ENCODE measurements at regions not wholly inside any gene's neighbourhood (a gene's known extent, or its start where the extent isn't known, plus 50 kb on each side); places are given as distances from the start of the nearest gene placed in this dataset.

GRCh38 chr7:109939207-109939606, 1151.7 kb upstream of the LRRN3 start:
- H3K36me3 ChIP-seq, result no peaks in the 10 kb centered on the region
- H3K4me1 ChIP-seq, result no peaks in the 10 kb centered on the region
- intact Hi-C loops (cut with DNase I; ENCODE audit: low total_unique reads), result no loop called here
- no peak for ATAC-seq
- no peak overlapping the region for H3K27ac ChIP-seq
- no peak for DNase-seq
- H3K9me3 ChIP-seq, result no peaks in the 10 kb centered on the region
- TF ChIP-seq CTCF (IDR thresholded peaks at IDR 0.05 in 4 of 5, conservative IDR thresholded peaks at IDR 0.05 in 1 of 5) (no peak), POLR2A (IDR thresholded peaks at IDR 0.05) (no peak)
- in situ Hi-C loops (cut with MboI; ENCODE audit: low sequenced_read_pairs in 4 of 4), result no loop called here
- no peaks in the 10 kb centered on the region for H3K27me3 ChIP-seq
- H3K4me3 ChIP-seq, result no peak overlapping the region

DNA sequence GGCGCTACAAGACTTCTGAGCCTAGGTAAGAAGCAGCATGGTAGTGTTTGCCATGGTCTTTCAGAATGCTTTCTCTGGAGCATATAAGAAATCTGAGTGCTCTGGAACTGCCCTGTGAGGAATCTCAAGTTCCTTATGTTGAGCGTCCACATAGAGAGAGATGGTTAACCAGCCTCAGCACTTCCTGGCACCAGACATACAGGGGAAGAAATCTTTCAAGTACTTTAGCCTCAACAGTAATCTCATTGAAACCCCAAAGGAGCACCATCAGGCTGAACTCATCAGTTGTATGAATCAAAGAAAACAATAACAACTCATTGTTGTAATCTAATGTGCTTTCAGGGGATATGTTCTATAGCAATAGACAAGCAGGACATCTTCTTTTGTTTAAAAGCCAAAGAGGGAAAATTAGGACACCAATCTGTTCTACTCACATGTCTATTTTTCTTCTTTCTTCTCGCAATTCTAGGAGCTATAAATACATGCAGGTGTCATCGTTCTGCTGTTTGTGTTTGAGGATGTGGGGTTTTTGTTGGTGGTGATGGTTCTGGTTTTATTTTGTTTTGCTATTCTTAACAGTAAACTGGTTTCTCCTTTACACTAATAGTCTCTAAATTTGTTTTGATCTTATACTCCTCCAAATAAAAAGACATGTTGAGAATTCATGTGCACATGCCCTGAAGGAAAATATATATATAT, 1145.0 kb upstream of the LRRN3 start:
- no peaks in the 10 kb centered on the region for H3K27me3 ChIP-seq
- H3K36me3 ChIP-seq, result no peaks in the 10 kb centered on the region
- ATAC-seq (no peak), DNase-seq (no peak)
- no peak overlapping the region for H3K27ac ChIP-seq
- no peak for TF ChIP-seq POLR2A (IDR thresholded peaks at IDR 0.05)
- TF ChIP-seq CTCF (IDR thresholded peaks at IDR 0.05 in 4 of 5, conservative IDR thresholded peaks at IDR 0.05 in 1 of 5), result no peak
- H3K4me3 ChIP-seq, result no peak overlapping the region
- no peaks in the 10 kb centered on the region for H3K9me3 ChIP-seq
- in situ Hi-C loops (cut with MboI; ENCODE audit: low sequenced_read_pairs in 4 of 4), result no loop called here
- intact Hi-C loops (cut with DNase I; ENCODE audit: low total_unique reads), result no loop called here
- H3K4me1 ChIP-seq, result no peaks in the 10 kb centered on the region

GRCh38 chr7:109950256-109950655, 1140.7 kb upstream of the LRRN3 start:
- intact Hi-C loops (cut with DNase I; ENCODE audit: low total_unique reads), result no loop called here
- in situ Hi-C loops (cut with MboI; ENCODE audit: low sequenced_read_pairs in 4 of 4), result no loop called here

DNA sequence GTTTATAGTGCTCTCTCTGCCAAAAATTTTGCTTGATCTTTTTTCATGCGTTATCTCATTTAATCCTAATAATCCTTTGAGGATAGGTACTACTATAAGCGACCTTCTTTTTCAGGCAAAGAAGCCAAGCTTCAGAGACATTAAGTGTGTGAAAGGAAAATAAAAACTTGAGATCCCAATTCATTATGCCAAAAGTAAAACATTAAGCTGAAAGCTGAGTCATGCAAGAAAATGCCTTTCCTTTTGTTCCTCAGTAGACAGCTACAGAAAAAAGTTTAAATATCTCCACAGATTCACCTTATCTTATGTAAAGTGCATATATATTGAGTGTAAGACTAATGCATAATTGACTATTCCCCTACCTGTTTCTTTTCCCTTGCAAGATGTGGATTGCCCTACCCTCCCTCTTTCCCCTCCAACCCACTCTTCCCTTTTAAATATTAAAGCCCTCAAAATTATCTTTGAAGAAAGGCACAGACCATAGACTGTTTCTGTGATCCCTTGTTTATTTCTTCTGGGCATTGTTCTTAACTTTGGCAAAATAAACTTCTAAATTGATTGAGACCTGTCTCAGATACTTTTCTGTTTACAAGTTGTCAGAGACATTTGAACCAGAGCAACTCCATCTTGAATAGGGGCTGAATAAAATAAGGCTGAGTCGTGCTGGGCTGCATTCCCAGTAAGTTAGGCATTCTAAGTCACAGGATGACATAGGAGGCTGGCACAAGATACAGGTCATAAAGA, 1139.9 kb upstream of the LRRN3 start:
- intact Hi-C loops (cut with DNase I; ENCODE audit: low total_unique reads) (no loop called here), in situ Hi-C loops (cut with MboI; ENCODE audit: low sequenced_read_pairs in 4 of 4) (no loop called here)
- no peak for ATAC-seq
- DNase-seq, result no peak
- no peaks in the 10 kb centered on the region for H3K4me1 ChIP-seq
- H3K4me3 ChIP-seq, result no peak overlapping the region
- TF ChIP-seq CTCF (IDR thresholded peaks at IDR 0.05 in 4 of 5, conservative IDR thresholded peaks at IDR 0.05 in 1 of 5) (no peak), POLR2A (IDR thresholded peaks at IDR 0.05) (no peak)
- H3K36me3 ChIP-seq, result no peaks in the 10 kb centered on the region
- H3K9me3 ChIP-seq, result no peaks in the 10 kb centered on the region
- H3K27ac ChIP-seq, result no peak overlapping the region
- H3K27me3 ChIP-seq, result no peaks in the 10 kb centered on the region

More at GRCh38 chr7:109950256-109950655, 1140.7 kb upstream of the LRRN3 start:
- no peak overlapping the region for H3K4me3 ChIP-seq
- H3K27ac ChIP-seq, result no peak overlapping the region
- no peaks in the 10 kb centered on the region for H3K36me3 ChIP-seq
- H3K4me1 ChIP-seq, result no peaks in the 10 kb centered on the region
- no peak for ATAC-seq
- H3K9me3 ChIP-seq, result no peaks in the 10 kb centered on the region
- TF ChIP-seq CTCF (IDR thresholded peaks at IDR 0.05 in 4 of 5, conservative IDR thresholded peaks at IDR 0.05 in 1 of 5) (no peak), POLR2A (IDR thresholded peaks at IDR 0.05) (no peak)
- no peak for DNase-seq
- no peaks in the 10 kb centered on the region for H3K27me3 ChIP-seq
